B cell (primary cell): ENCODE measurements at regions not wholly inside any gene's neighbourhood (a gene's known extent, or its start where the extent isn't known, plus 50 kb on each side); places are given as distances from the start of the nearest gene placed in this dataset.

Experiments used
- CTCF ChIP-seq: fragments of 200-600 bp; IDR thresholded peaks from one replicate; pipeline ENCODE4 v1.8.0; 2022; ENCODE audit warnings: antibody characterized with exemption, mild to moderate bottlenecking
- EZH2 ChIP-seq: IDR thresholded peaks from 2 replicates; pipeline ENCODE4 v1.6.1; 2012; ENCODE audit warnings: borderline replicate concordance, low read depth, mild to moderate bottlenecking, moderate library complexity, low read length; ENCODE audit not compliant: insufficient read depth, poor library complexity, severe bottlenecking

- no peak for TF ChIP-seq CTCF
- TF ChIP-seq EZH2 = no peak
Measured at GRCh38 chr4:29037501-29037900, 1682.7 kb upstream of the PCDH7 start.
